ENCODE measurements at regions not wholly inside any gene's neighbourhood (a gene's known extent, or its start where the extent isn't known, plus 50 kb on each side); places are given as distances from the start of the nearest gene placed in this dataset.

DNA sequence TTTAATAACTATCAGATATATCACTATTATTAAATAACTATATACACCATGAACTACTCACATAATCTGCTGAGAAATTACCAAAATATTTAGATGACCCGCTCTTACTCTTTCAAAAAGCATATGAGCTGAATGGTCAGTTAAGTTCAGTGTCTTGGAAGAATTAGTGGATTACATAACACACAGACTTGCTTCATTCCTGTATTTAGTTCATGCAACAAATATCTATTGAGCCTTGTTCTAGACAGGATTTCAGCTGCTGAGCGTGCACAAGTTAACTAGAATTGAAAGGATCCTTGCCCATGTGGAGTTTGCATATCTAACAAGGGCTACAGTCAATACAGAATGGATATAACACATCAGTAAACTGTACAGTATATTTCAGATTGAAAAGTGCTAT is 566.2 kb downstream of the CBLN4 start:
- no peak for TF ChIP-seq POLR2AphosphoS5 (IDR thresholded peaks at IDR 0.05)
- TF ChIP-seq CTCF (IDR thresholded peaks at IDR 0.05) = no peak

Measured in prostate gland (tissue), 2 donors.